Common myeloid progenitor, CD34-positive (primary cell): ENCODE measurements at regions not wholly inside any gene's neighbourhood (a gene's known extent, or its start where the extent isn't known, plus 50 kb on each side); places are given as distances from the start of the nearest gene placed in this dataset.
"Not testable (repeated sequence)": the region's sequence is repeated elsewhere in the genome, so short reads cannot be mapped to it uniquely, and the experiment has no call there.

ENCODE experiments used
- CTCF ChIA-PET: fragments of 350-600 bp; sonication (Branson Sonifier 250); formaldehyde crosslinking; loops from one replicate; lab custom pipeline; 2021; ENCODE audit warnings: antibody characterized with exemption; lab: Charles Lee
- POLR2A ChIA-PET: fragments of 350-600 bp; sonication (Branson Sonifier 250); formaldehyde crosslinking; loops from one replicate; lab custom pipeline; 2021; ENCODE audit warnings: antibody characterized with exemption; lab: Charles Lee
- DNase-seq, 3 donors: peaks; one replicate each; pipeline versions ENCODE4 v3.0.0 to v3.0.0-alpha.2; 2013
- H3K27ac ChIP-seq, 2 experiments: 1 replicate in 1 of 2; 2 replicates in 1 of 2; pipeline ENCODE4 v1.7.0; 2013; ENCODE audit warnings: inconsistent platforms in 2 of 2, low read length in 2 of 2, mild to moderate bottlenecking in 2 of 2, low read depth in 1 of 2, moderate library complexity in 1 of 2; ENCODE audit not compliant: severe bottlenecking in 2 of 2, insufficient read depth in 1 of 2, poor library complexity in 1 of 2
- H3K27me3 ChIP-seq, 5 experiments: replicated peaks in 2 of 5; 1 replicate in 3 of 5; 2 replicates in 2 of 5; pipeline versions ENCODE4 v1.6.1 to v1.7.0; 2013; ENCODE audit warnings: low read length in 4 of 5, mild to moderate bottlenecking in 2 of 5, moderate library complexity in 2 of 5, inconsistent platforms in 1 of 5; ENCODE audit not compliant: insufficient read depth in 5 of 5, control insufficient read depth in 4 of 5
- H3K36me3 ChIP-seq, 4 experiments: 1 replicate in 2 of 4; 2 replicates in 2 of 4; pipeline versions ENCODE4 v1.6.1 to v1.7.0; 2013; ENCODE audit warnings: low read length in 3 of 4, control low read depth in 1 of 4, mild to moderate bottlenecking in 1 of 4; ENCODE audit not compliant: control insufficient read depth in 4 of 4, insufficient read depth in 4 of 4
- H3K4me1 ChIP-seq, 4 experiments: 1 replicate in 3 of 4; 2 replicates in 1 of 4; pipeline versions ENCODE4 v1.6.1 to v1.7.1; 2013; ENCODE audit warnings: low read length in 3 of 4, mild to moderate bottlenecking in 3 of 4, control low read depth in 1 of 4, inconsistent platforms in 1 of 4, moderate library complexity in 1 of 4; ENCODE audit not compliant: control insufficient read depth in 4 of 4, insufficient read depth in 4 of 4; ENCODE audit errors: control extremely low read depth in 1 of 4
- H3K4me3 ChIP-seq, 7 experiments: 1 replicate in 4 of 7; 2 replicates in 3 of 7; pipeline versions ENCODE4 v1.5.1 to v1.7.0; 2013; ENCODE audit warnings: mild to moderate bottlenecking in 7 of 7, low read length in 6 of 7, moderate library complexity in 6 of 7, inconsistent platforms in 2 of 7, low read depth in 2 of 7, control low read depth in 1 of 7; ENCODE audit not compliant: insufficient read depth in 4 of 7, control insufficient read depth in 1 of 7; ENCODE audit errors: extremely low read depth in 1 of 7
- H3K9me3 ChIP-seq, 5 experiments: 1 replicate in 4 of 5; 2 replicates in 1 of 5; pipeline versions ENCODE4 v1.6.1 to v1.7.1; 2013; ENCODE audit warnings: low read length in 4 of 5, mild to moderate bottlenecking in 2 of 5, inconsistent platforms in 1 of 5, low read depth in 1 of 5, moderate library complexity in 1 of 5; ENCODE audit not compliant: control insufficient read depth in 4 of 5, insufficient read depth in 2 of 5; ENCODE audit errors: control extremely low read depth in 1 of 5
- WGBS: methylation state at CpG from one replicate; pipeline ENCODE4 v1.1.5; 2013; ENCODE audit not compliant: insufficient coverage; 5-methylcytosine and 5-hydroxymethylcytosine counted together

GRCh38 chr12:33180918-33181317 is 258.7 kb downstream of the SYT10 start:
- no peak overlapping the region for H3K27ac ChIP-seq
- H3K4me3 ChIP-seq = no peak overlapping the region
- H3K36me3 ChIP-seq = no peaks in the 10 kb centered on the region
- peaks cover 0 to 2% (median 0%) of the 10 kb centered on the region in 5 experiments for H3K9me3 ChIP-seq
- no peaks in the 10 kb centered on the region for H3K4me1 ChIP-seq
- ChIA-PET CTCF (no interaction called here), POLR2A (no interaction called here)
- no peaks in the 10 kb centered on the region for H3K27me3 ChIP-seq
- no peak for DNase-seq
- WGBS = 100% methylated on average over 1 of the region's 1 CpG

- H3K9me3 ChIP-seq, POLR2A ChIA-PET, H3K27me3 ChIP-seq, DNase-seq, CTCF ChIA-PET, H3K4me1 ChIP-seq, H3K4me3 ChIP-seq, H3K27ac ChIP-seq, H3K36me3 ChIP-seq: not testable (repeated sequence)
- no CpG with 5 or more reads among the region's 3 CpGs for WGBS
Observed at GRCh38 chr12:33166260-33166659, 269.7 kb upstream of the PKP2 start.

- Histone ChIP-seq H3K27ac (no peak overlapping the region), H3K27me3 (no peaks in the 10 kb centered on the region), H3K36me3 (no peaks in the 10 kb centered on the region), H3K4me3 (no peak overlapping the region), H3K4me1 (no peaks in the 10 kb centered on the region), H3K9me3 (peaks cover 0 to 4% (median 0%) of the 10 kb centered on the region in 5 experiments)
- no peak for DNase-seq
- ChIA-PET POLR2A (no interaction called here), CTCF (no interaction called here)
- WGBS = 88% methylated on average over 3 of the region's 4 CpGs
Observed at GRCh38 chr12:33156042-33156441, 259.5 kb upstream of the PKP2 start.

- H3K27ac ChIP-seq, H3K27me3 ChIP-seq, H3K36me3 ChIP-seq, DNase-seq, H3K9me3 ChIP-seq, CTCF ChIA-PET, H3K4me1 ChIP-seq, H3K4me3 ChIP-seq, POLR2A ChIA-PET: not testable (repeated sequence)
- 100% methylated on average over 1 of the region's 8 CpGs for WGBS
Observed at GRCh38 chr12:33147292-33147691, 250.7 kb upstream of the PKP2 start.

- Histone ChIP-seq H3K36me3 (no peaks in the 10 kb centered on the region), H3K4me1 (no peaks in the 10 kb centered on the region), H3K27me3 (no peaks in the 10 kb centered on the region), H3K27ac (no peak overlapping the region), H3K4me3 (no peak overlapping the region), H3K9me3 (no peaks in the 10 kb centered on the region)
- DNase-seq = no peak
- no CpG with 5 or more reads among the region's 1 CpG for WGBS
- ChIA-PET POLR2A (no interaction called here), CTCF (no interaction called here)
Observed at GRCh38 chr12:33129500-33129899, 232.9 kb upstream of the PKP2 start.

- Histone ChIP-seq H3K4me1 (no peaks in the 10 kb centered on the region), H3K9me3 (no peaks in the 10 kb centered on the region), H3K27ac (no peak overlapping the region), H3K4me3 (no peak overlapping the region), H3K27me3 (no peaks in the 10 kb centered on the region), H3K36me3 (no peaks in the 10 kb centered on the region)
- CTCF ChIA-PET = no interaction called here
- POLR2A ChIA-PET = no interaction called here
- no peak for DNase-seq
Observed at GRCh38 chr12:33125755-33126154, 229.2 kb upstream of the PKP2 start.

- Histone ChIP-seq H3K27me3 (no peaks in the 10 kb centered on the region), H3K9me3 (no peaks in the 10 kb centered on the region), H3K36me3 (no peaks in the 10 kb centered on the region), H3K27ac (no peak overlapping the region), H3K4me3 (no peak overlapping the region), H3K4me1 (no peaks in the 10 kb centered on the region)
- DNase-seq = no peak
- ChIA-PET POLR2A (no interaction called here), CTCF (no interaction called here)
- no CpG with 5 or more reads among the region's 1 CpG for WGBS
Observed at GRCh38 chr12:33116284-33116683, 219.7 kb upstream of the PKP2 start.
